ENCODE measurements at regions not wholly inside any gene's neighbourhood (a gene's known extent, or its start where the extent isn't known, plus 50 kb on each side); places are given as distances from the start of the nearest gene placed in this dataset.

- intact Hi-C loops (cut with DNase I, micrococcal nuclease): no loop called here
- no peaks in the 10 kb centered on the region for H3K4me1 ChIP-seq (ENCODE audit: low read depth)
- H3K36me3 ChIP-seq (ENCODE audit: low read depth): no peaks in the 10 kb centered on the region
- no peaks in the 10 kb centered on the region for H3K9me3 ChIP-seq
- no peak overlapping the region for H3K4me3 ChIP-seq
- no peak for TF ChIP-seq CTCF (IDR thresholded peaks at IDR 0.05)
- peak in 1 of 3 donors; percentile 9 for DNase-seq
- ATAC-seq: no peak
Measured at GRCh38 chr22:44402196-44403111, 89.7 kb upstream of the SHISAL1 start.

- TF ChIP-seq CTCF (IDR thresholded peaks at IDR 0.05): no peak
- Histone ChIP-seq H3K36me3 (ENCODE audit: low read depth) (no peaks in the 10 kb centered on the region), H3K4me3 (no peak overlapping the region), H3K9me3 (no peaks in the 10 kb centered on the region), H3K4me1 (ENCODE audit: low read depth) (no peaks in the 10 kb centered on the region)
- intact Hi-C loops (cut with DNase I, micrococcal nuclease): no loop called here
- peak in 1 of 3 donors; percentile 3 for DNase-seq
- no peak for ATAC-seq
Measured at GRCh38 chr22:44401783-44402110, 89.0 kb upstream of the SHISAL1 start.

GRCh38 chr22:44400763-44401060 is 88.0 kb upstream of the SHISAL1 start:
- TF ChIP-seq CTCF (IDR thresholded peaks at IDR 0.05): no peak

GRCh38 chr22:44399906-44400762 is 87.4 kb upstream of the SHISAL1 start:
- H3K4me1 ChIP-seq (ENCODE audit: low read depth): no peaks in the 10 kb centered on the region
- DNase-seq: peak in 1 of 3 donors; percentile 5
- intact Hi-C loops (cut with DNase I, micrococcal nuclease): no loop called here
- ATAC-seq: no peak
- no peaks in the 10 kb centered on the region for H3K36me3 ChIP-seq (ENCODE audit: low read depth)
- no peaks in the 10 kb centered on the region for H3K9me3 ChIP-seq
- no peak overlapping the region for H3K4me3 ChIP-seq
- no peak for TF ChIP-seq CTCF (IDR thresholded peaks at IDR 0.05)

More at GRCh38 chr22:44400763-44401060, 88.0 kb upstream of the SHISAL1 start:
- ATAC-seq (no peak), DNase-seq (no peak)
- Histone ChIP-seq H3K4me3 (no peak overlapping the region), H3K4me1 (ENCODE audit: low read depth) (no peaks in the 10 kb centered on the region), H3K36me3 (ENCODE audit: low read depth) (no peaks in the 10 kb centered on the region), H3K9me3 (no peaks in the 10 kb centered on the region)
- intact Hi-C loops (cut with DNase I, micrococcal nuclease): no loop called here

- peak in 2 of 3 donors; percentile 2 to 25 for DNase-seq
- no peaks in the 10 kb centered on the region for H3K9me3 ChIP-seq
- ATAC-seq: no peak
- H3K4me1 ChIP-seq (ENCODE audit: low read depth): no peaks in the 10 kb centered on the region
- no peak for TF ChIP-seq CTCF (IDR thresholded peaks at IDR 0.05)
- H3K36me3 ChIP-seq (ENCODE audit: low read depth): no peaks in the 10 kb centered on the region
- H3K4me3 ChIP-seq: no peak overlapping the region
- intact Hi-C loops (cut with DNase I, micrococcal nuclease): no loop called here
Measured at GRCh38 chr22:44398856-44399837, 86.4 kb upstream of the SHISAL1 start.
